Right lung (tissue), 2 donors: ENCODE measurements at regions not wholly inside any gene's neighbourhood (a gene's known extent, or its start where the extent isn't known, plus 50 kb on each side); places are given as distances from the start of the nearest gene placed in this dataset.

Source experiments
- DNase-seq, 2 donors: peaks; one replicate each; pipeline ENCODE4 v3.0.0-alpha.2; 2013

DNA sequence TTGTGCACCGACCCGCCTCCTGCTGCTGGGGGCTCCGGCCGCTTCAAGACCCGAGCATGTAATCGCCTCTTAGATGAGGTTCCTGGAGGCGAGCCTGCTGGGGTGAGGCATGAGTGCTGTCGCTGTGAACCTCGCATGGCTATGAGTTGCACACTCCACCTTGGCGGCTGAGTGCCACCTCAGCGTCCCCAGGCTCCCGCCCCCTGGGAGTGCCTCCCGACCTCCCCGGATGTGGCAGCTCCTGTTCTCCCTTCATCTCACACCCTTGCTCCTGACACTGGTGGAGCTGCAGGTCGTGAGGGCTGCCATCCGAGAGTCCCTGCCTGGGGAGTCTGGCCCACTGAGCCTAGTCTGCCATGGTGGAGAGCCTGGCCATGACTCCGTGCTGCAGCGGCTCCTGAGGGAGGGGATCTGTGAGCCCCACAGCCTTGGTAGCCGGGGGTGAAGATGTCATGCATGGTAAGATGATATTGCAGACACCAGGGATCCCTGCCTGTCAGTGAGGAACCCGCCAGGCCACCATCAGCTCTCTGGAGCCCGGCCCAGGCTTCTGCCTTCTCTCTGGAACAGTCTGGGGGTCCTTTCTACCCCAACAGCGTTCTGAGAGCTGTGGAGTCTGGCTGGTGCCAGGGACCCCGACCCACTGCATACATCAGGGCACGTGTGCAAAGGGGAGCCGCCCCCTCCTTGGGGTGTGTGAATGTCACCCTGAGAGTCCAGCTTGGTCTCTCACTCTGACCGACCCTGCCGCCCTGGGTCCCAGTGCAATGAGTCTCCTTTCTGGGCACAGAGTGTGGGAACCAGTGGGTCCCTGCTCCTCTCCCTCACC lies 61.6 kb upstream of the HS6ST1 start:
- DNase-seq = no peak

GRCh38 chr2:128380961-128381938 lies 62.6 kb upstream of the HS6ST1 start:
- DNase-seq = no peak

GRCh38 chr2:128384446-128384845 lies 65.8 kb upstream of the HS6ST1 start:
- DNase-seq = no peak

- DNase-seq = no peak
Measured at GRCh38 chr2:128384956-128385355, 66.3 kb upstream of the HS6ST1 start.

- DNase-seq = no peak
Measured at GRCh38 chr2:128385365-128385764, 66.7 kb upstream of the HS6ST1 start.

DNA sequence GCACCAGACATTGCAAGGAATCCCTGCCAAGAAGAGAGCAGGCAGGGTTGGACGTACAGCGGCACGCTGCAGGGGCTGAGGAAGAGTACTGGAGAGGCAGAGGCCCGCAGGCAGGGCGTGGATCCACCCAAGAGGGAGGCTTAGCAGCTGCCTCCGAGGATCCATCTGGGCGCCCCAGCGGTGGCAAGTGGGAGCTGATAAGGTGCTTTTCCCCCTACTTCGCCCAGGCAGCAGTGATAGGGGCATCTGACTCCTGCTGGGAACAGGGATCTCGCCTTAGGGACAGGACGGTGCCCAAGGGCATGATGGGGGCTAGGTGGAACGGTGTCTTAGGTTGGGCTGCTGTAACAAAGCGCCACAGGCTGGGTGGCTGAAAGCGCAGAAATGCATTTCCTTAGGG lies 67.4 kb upstream of the HS6ST1 start:
- no peak for DNase-seq

DNA sequence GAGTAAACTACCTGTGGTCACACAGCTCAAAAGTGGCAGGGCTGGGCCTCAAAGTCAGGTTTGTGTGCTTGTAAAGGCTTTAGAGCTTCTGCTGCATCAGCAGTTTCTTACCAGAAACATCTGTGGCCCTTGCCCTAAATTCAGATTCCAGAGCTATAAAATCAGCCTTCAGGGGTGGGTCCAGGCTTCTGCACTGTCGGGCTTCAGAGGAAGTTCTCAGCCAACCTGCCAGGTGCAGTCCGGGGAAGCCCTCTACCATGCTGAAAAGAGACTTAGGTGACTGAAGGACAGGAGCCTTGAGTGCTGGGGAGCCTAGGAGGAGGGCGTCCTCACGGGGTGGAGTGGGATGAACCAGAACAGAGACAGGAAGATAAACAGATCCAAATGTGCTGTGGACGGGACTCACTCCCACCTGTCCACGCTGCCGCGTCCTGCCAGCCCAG lies 69.9 kb upstream of the HS6ST1 start:
- DNase-seq = no peak

GRCh38 chr2:128389388-128390086 lies 70.9 kb upstream of the HS6ST1 start:
- DNase-seq = no peak

DNA sequence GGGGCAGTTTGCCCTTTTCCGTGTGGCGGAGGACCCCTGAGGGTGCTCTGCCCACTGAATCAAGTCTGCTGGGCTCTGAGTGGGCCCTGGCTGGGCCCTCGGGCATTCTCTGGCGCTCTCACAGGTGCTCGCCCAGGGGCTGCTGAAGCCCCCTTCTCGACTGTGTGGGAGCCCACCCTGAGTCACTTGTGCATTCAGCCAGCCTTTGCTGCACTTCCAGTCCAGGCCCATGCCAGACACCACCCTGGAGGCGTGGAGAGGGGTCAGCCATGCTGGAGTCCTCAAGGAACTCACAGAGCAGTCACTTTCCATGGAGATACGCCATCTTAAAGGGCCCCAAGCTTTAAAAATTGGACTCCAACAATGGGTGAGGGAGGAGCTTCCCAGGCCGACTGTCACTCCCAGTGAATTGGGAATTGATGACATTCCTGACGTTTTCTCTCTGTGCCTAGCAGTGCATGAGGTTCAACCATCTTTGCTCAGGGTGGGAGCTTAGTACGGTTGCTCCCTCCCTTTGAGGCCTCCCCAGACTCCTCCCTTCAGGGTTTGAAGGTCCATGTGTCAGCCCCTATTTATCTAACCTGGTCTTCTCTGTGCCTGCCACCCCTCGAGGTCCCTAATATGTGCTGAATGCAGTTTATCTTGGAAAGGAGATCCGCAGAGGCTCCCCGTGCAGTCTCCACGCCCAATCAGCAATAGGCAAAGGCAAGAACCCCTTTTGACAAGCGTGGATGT lies 71.8 kb upstream of the HS6ST1 start:
- no peak for DNase-seq

DNA sequence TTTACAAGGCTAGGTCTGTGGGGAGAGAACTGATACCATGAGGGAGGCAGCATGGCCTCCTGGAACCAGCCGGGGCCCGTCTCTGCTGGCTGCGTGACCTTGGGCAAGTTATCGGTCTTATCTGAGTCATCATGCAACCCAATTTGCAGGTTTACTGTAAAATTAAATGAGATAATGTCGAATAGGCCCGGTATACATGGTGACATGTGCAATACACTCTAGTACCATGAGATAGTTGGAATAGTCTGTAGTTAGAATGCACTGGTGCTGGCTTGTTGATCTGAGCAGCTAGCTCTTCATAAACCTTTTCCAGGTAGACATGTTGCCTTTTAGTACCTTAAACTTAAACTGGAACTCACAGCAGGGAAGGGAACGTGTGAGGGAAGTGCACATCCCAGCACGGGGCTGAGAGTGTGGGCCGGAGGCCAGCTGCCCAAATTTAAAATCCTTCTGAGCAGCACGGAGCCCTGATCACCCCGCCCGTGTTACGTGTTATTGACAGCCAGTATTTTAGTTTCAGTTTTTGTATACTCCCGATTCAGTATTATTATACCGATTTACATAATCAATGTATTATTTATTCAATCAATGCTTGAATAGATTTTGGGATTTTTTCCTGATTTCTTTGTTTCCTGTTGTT lies 72.4 kb upstream of the HS6ST1 start:
- DNase-seq = no peak

GRCh38 chr2:128391679-128392078 lies 73.0 kb upstream of the HS6ST1 start:
- no peak for DNase-seq

DNA sequence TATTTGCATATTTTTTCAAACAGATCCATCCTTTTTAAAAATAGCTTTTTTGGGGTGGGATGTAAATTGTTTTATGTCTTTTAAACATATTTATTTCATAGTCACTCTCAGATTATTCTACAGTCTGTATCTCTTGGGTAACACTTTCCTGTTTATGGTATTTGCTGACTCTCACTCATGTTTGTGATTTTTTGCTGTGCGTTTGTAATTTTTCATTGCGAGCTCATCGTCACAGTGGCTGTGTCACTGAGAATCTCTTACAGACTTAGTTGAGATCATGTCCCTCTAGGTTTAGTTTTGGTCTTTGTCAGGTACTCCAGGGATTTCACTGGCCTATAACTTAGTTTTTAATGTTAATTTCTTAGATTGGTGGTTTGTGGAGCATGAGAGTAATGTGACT lies 73.5 kb upstream of the HS6ST1 start:
- DNase-seq = no peak

GRCh38 chr2:128394007-128394730 lies 75.5 kb upstream of the HS6ST1 start:
- no peak for DNase-seq

- no peak for DNase-seq
Measured at GRCh38 chr2:128395196-128395595, 76.5 kb upstream of the HS6ST1 start.

DNA sequence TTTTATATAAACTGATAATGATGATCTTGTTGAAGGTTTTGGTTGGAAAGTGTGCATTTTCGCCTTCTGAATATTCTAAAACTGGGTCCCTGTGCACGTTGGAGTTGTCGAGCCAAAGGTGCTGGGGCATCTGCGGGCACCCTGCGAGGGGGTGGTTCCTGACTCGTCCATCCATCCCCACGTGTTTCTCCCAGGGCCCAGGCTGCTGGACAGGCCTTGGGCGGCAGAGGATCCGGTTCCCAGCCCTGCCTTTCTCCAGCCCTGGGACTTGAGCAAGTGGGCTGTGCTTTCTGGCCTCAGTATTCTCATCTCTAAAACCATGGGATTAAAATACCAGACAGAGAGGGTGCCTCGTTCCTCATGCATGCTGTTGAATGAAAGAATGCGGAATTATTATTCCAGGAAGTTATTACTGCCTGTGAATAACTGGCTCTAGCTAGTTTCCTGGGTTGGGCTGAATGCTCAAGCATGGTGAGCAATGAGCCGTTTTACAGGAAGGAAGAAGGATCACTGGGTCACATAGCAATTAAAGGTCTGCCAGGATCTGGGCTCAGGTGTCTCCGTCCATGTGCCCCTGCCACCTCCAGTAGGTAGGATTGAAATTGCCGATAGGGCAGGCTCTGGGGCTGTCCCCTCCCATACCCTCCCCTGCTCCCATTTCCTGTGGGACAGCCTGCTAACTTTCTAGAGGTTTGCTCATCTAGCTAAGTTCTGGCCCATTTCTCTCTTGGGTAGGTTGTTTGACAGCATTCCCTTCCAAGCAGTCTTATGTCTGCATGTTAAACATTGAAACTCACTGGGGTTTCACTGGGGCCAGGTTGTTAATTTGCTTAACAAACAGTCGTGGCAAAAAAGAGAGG lies 77.2 kb upstream of the HS6ST1 start:
- no peak for DNase-seq

DNA sequence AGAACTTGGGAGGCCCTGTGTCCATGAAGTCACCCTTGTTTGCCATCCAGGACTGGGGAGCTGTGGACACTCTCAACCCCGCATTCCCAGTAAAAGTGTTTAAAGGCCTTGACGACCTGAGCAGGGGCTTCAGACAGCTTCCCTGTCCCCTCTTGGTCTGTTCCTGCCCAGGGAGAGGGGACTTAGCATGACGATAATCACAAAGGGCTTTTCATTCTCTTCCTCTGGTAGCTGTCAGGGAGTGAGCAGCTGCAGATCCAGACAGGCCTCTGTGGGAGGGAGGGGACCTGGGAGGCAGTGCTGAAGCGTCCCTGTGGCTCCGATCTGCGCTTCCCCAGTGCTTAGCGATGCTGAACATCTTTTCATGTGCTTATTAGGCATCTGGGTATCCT lies 77.8 kb upstream of the HS6ST1 start:
- no peak for DNase-seq

DNA sequence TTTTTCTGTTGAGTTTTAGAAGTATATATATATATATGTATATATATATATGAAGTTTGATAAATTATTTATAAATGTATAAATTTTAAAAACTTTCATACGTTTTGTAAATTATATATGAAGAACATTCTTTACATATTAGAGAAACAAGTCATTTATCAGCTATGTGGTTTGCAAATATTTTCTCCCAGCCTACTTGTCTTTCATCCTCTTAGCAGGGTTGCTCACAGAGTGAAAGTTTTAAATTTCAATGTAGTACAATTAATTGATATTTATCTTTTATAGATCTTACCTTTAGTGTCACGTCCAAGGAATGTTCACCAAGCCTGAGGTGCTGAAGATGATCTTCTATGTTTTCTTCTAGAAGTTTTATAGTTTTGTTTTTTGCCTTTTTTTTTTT lies 78.3 kb upstream of the HS6ST1 start:
- no peak for DNase-seq

- no peak for DNase-seq
Measured at GRCh38 chr2:128399256-128399655, 80.6 kb upstream of the HS6ST1 start.

GRCh38 chr2:128399690-128400291 lies 81.1 kb upstream of the HS6ST1 start:
- no peak for DNase-seq
